ENCODE measurements at regions not wholly inside any gene's neighbourhood (a gene's known extent, or its start where the extent isn't known, plus 50 kb on each side); places are given as distances from the start of the nearest gene placed in this dataset.

DNA sequence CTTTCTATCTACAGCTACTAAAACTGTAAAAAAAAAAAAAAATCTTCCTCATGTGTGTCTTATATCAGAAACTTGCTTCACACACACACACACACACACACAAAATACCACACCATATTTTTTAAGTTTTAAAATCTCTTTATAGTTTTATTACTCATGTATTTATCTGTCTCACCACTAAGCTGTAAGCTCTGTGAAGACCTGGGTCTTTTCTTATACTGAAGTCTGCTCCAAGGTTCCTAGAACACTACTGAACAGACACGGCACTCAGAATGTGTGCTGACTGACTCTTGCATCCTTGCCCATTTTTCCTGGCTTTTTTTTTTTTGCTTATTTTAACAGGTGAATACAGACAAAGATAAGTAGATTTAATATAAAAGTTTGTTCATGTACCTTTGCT lies 135.6 kb upstream of the CXXC4 start:
- TF ChIP-seq CTCF (conservative IDR thresholded peaks at IDR 0.05; ENCODE audit: low read depth, low read length): no peak
- no peak for TF ChIP-seq EZH2 (IDR thresholded peaks at IDR 0.05; ENCODE audit: borderline replicate concordance, low read depth, low read length, poor library complexity, severe bottlenecking)
